GM18873 (cell line): ENCODE measurements at regions not wholly inside any gene's neighbourhood (a gene's known extent, or its start where the extent isn't known, plus 50 kb on each side); places are given as distances from the start of the nearest gene placed in this dataset.

ENCODE experiments used
- ATAC-seq: cut with Tn5 transposase; IDR thresholded peaks from one replicate; pipeline ENCODE4 v1.9.1; 2021; ENCODE audit warnings: mild to moderate bottlenecking, moderate library complexity, moderate number of reproducible peaks; ENCODE audit not compliant: unreplicated experiment, low FRiP score

DNA sequence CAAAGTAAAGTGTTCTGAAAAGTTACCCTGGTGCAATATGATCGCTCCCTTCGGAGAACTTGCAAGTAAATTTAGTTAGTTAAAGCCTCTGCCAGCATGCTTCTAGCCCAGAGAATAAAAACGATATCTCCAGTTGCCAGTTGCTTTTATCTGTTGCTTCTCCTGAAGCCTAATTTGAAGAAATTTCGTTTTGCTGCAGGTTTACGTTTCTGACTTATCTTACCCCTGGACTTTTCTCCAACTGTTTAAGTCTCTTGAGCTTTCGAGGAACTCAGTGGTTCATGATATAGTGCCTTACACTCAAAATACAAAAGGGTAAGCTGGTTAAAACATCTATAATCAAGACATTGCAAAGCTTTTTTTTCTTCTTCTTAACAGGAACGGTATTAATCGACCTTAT, 131.1 kb downstream of the FAM161A start:
- no peak for ATAC-seq

DNA sequence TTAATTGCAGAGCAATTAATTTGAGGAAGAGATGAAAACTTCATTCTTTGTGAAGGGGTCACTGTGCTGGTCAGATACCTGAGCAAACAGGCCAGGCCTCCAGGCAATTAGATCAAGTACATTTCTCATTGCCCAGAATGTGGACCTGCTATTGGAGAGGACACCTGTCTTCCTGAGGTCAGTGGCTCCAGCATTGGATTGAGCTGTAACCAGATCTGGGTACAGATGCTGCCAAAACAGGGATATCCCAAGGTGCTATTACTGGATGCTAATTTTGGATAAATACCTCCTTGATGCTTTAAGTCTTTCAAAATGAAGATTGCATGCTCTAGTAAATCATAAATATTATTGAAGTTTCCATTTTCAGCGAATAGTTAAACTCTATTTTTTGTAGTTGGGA, 131.5 kb downstream of the FAM161A start:
- no peak for ATAC-seq

- no peak for ATAC-seq
Observed at GRCh38 chr2:61721382-61721781, 132.5 kb downstream of the FAM161A start.

DNA sequence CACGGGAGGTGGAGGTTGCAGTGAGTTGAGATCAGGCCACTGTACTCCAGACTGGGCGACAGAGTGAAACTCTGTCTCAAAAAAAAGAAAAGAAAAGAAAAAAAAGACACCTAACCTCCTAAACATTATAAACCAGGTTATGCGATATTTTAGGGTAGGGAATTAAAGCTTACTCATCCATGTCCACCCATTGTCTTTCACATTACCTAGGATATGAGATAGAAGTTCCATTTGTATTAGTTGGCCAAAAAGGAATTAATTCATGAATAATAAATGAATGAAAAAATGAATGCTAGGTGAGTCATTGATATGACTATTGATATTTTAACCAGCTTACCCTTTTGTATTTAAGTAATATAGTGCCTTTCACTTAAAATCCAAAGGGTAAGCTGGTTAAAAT, 132.9 kb downstream of the FAM161A start:
- no peak for ATAC-seq

GRCh38 chr2:61718965-61719364, 134.9 kb downstream of the FAM161A start:
- no peak for ATAC-seq

DNA sequence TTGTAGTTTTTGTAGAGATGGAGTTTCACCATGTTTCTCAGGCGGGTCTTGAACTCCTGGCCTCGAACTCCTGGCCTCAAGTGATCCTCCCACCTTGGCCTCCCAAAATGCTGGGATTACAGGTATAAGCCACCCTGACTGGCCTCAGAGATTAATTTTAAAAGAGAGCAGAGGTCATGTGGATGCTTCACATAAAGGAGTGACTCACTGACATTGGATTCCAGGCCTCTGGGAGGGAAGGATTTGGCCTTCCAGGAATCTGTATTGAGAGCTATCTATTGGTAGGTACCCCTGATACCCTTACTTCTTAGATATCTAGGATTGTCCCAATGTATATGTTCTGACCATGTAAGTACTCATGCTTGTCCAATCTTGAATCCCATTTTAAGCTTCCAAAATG, 138.4 kb downstream of the FAM161A start:
- ATAC-seq, result no peak

- ATAC-seq, result no peak
Observed at GRCh38 chr2:61714210-61714609, 139.7 kb downstream of the FAM161A start.

- ATAC-seq, result no peak
Observed at GRCh38 chr2:61713457-61713856, 140.4 kb downstream of the FAM161A start.

- no peak for ATAC-seq
Observed at GRCh38 chr2:61712060-61712459, 141.8 kb downstream of the FAM161A start.

DNA sequence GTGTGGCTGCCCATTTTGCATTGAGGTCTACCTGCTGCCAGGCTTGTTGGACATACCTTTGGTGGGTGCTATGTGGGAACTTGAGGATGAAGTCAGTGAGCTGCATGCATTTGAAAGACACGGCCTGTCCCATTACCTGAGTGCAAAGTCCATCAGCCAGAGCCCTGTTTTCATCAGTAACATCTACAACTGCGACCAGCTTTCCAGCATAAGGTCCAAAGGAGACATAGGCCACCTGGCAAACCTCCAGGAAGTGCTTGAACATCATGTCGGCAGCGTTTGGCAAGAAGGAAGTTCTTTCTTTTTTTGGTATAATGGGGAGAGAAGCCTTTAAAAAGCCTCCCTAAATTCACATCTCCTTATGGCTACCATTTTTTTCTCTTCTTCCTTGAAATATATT, 143.1 kb downstream of the FAM161A start:
- ATAC-seq, result no peak

- ATAC-seq, result peak; percentile 98
Observed at GRCh38 chr2:61707984-61708852, 145.6 kb downstream of the FAM161A start.

DNA sequence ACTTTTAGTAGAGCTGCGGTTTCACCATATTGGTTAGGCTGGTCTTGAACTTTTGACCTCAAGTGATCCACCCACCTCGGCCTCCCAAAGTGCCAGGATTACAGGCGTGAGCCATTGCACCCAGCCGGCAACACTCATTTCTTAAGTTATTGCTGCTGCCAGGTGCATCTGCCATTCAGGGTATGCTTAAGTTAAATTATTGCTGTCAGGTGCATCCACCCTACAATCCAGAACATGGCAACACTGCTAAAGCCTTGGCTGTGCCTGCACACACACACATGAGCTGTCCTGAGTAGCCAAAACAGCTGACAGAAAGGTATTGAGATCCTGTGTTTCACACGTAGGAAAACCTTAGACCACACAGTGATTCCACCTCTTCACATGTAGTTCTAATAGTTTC, 148.2 kb downstream of the FAM161A start:
- ATAC-seq, result no peak

DNA sequence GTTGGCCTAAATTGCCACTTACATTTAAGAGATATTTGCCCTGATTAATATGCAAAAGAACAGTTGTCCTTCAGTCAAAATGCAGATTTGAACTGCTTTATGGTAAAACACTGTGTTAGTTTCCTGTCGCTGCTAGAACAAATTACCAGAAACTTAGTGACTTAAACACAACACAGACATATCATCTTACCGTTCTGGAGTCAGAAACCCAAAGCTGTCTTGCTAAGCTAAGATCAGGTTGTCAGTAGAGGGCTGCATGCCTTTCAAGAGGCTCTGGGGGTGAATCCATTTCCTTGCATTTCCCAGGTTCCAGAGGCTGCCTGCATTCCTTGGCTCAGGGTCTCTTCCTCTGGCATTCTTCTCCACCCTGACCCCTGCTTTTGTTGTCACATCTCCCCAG, 149.5 kb downstream of the FAM161A start:
- ATAC-seq, result no peak

- ATAC-seq, result no peak
Observed at GRCh38 chr2:61702088-61702467, 151.8 kb downstream of the FAM161A start.

- ATAC-seq, result no peak
Observed at GRCh38 chr2:61700464-61700863, 153.4 kb downstream of the FAM161A start.

- ATAC-seq, result peak; percentile 92
Observed at GRCh38 chr2:61694312-61695274, 156.4 kb upstream of the XPO1 start.

GRCh38 chr2:61693744-61694143, 155.6 kb upstream of the XPO1 start:
- ATAC-seq, result no peak

DNA sequence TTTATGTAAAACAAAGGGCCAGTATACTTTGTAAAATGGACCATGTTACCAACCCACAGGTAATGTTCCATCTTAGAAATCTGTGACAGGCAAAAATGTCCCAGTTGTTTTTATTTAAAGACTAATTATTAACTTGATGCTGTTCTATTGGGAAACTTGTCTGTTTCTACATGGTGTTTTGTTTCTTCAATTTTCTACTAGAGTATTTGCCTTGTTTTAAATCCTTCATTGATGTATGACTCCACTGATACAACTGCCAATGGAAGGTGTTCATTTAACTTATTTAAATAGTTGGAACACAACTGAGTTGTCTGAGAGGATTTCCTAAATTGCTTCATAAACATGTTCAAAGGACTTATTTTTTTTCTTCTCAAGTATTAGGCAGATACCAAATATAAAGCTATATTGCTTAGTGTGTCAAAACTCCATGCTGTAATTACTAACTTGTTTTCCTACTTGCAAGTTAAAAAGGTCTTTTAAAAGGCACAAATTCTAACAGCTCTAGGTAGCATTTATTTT, 152.0 kb upstream of the XPO1 start:
- ATAC-seq, result no peak

DNA sequence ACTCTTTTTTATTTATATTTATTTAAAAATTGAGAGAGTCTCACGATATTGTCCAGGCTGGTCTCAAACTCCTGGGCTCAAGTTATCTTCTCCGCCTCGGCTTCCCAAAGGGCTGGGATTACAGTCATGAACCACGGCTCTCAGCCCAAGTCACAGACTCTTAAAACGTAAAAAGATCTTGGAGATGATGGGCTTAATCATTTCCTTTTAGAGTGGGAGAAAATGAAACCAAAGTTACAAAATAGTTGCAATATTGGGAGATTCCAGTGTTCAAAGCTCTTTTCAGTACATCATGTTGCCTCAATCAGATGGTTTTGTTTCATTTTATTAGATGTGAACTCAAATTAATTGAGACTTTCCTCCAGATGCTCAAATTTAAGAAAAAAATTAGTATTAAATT, 151.4 kb upstream of the XPO1 start:
- no peak for ATAC-seq

DNA sequence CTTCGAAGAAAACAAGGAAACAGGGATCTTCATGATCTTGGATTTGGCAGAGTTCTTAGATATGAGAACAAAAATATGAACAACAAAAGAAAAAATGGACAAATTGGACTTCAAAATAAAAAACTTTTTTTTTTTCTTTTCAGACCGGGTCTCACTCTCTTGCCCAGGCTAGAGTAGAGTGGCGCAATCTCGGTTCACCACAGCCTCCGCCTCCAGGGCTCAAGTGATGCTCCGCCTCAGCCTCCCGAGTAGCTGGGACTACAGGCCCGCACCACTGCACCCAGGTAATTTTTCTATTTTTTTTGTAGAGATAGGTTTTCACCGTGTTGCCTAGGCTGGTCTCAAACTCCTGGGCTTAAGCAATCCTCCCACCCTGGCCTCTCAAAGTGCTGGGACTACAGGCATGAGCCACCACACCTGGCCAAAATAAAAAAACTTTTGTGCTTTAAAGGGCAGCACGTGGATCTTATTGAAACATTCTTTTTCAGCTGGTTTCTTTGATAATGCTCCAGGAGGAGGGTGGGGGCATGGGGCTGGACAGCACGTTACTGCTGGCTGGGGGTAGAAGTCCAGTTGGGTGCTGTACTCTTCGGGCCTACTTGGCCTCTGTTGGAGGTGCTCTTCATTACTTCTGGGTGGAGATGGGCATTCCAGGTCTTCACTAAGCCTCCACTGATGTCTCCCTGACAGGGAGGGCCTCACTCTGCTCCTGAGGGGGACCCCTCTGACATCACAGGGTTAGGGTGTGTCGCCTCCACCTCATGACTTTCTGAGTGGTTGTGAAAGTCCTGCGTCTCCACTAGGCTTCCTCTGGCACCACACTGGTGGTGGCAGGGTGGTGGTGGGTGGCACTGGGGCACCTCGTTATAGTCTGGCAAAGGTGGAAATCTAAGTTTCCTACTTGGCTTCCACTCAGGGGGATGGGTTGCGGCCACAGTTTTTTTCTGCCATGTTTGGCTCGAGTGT, 150.5 kb upstream of the XPO1 start:
- no peak for ATAC-seq
